ENCODE measurements at regions not wholly inside any gene's neighbourhood (a gene's known extent, or its start where the extent isn't known, plus 50 kb on each side); places are given as distances from the start of the nearest gene placed in this dataset.

GRCh38 chr16:13569986-13570385, 350.0 kb upstream of the ERCC4 start:
- ChIA-PET CTCF (interaction anchor here (0.6 kb wide), 1 partner anchor 9 kb away, joined by 3 read pairs; no protein-coding TSS in a partner anchor), POLR2A (ENCODE audit: low non-redundant PET) (no interaction called here)
- no peak for DNase-seq (ENCODE audit: low spot score)
- H3K27ac ChIP-seq, result no peak overlapping the region
- TF ChIP-seq, protein P1, sequence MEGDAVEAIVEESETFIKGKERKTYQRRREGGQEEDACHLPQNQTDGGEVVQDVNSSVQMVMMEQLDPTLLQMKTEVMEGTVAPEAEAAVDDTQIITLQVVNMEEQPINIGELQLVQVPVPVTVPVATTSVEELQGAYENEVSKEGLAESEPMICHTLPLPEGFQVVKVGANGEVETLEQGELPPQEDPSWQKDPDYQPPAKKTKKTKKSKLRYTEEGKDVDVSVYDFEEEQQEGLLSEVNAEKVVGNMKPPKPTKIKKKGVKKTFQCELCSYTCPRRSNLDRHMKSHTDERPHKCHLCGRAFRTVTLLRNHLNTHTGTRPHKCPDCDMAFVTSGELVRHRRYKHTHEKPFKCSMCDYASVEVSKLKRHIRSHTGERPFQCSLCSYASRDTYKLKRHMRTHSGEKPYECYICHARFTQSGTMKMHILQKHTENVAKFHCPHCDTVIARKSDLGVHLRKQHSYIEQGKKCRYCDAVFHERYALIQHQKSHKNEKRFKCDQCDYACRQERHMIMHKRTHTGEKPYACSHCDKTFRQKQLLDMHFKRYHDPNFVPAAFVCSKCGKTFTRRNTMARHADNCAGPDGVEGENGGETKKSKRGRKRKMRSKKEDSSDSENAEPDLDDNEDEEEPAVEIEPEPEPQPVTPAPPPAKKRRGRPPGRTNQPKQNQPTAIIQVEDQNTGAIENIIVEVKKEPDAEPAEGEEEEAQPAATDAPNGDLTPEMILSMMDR (conservative IDR thresholded peaks at IDR 0.05; ENCODE audit: low read depth), result no peak

DNA sequence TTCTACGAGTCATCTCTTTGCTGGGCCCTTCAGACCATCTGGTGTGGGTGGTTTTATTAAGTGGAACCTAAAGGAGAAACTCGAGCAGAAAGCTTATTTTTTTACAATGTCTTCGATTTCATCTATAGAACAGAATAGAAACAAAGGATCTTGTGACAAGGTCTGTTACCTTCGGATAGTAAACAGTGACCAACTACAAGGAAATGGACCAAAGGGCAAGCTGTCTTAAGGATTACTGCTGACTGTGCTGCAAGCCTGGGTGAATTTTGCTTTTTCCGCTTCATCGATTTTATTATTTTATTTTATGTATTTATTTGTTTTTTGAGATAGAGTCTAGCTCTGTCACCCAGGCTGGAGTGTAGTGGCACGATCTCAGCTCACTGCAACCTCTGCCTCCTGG, 348.9 kb upstream of the ERCC4 start:
- H3K27ac ChIP-seq, result no peak overlapping the region
- ChIA-PET CTCF (no interaction called here), POLR2A (ENCODE audit: low non-redundant PET) (no interaction called here)
- no peak for DNase-seq (ENCODE audit: low spot score)
- TF ChIP-seq, protein P1 (conservative IDR thresholded peaks at IDR 0.05; ENCODE audit: low read depth), result no peak

GRCh38 chr16:13573903-13574302, 346.1 kb upstream of the ERCC4 start:
- H3K27ac ChIP-seq, result no peak overlapping the region
- TF ChIP-seq, protein P1 (conservative IDR thresholded peaks at IDR 0.05; ENCODE audit: low read depth), result no peak
- ChIA-PET CTCF (no interaction called here), POLR2A (ENCODE audit: low non-redundant PET) (no interaction called here)
- no peak for DNase-seq (ENCODE audit: low spot score)

DNA sequence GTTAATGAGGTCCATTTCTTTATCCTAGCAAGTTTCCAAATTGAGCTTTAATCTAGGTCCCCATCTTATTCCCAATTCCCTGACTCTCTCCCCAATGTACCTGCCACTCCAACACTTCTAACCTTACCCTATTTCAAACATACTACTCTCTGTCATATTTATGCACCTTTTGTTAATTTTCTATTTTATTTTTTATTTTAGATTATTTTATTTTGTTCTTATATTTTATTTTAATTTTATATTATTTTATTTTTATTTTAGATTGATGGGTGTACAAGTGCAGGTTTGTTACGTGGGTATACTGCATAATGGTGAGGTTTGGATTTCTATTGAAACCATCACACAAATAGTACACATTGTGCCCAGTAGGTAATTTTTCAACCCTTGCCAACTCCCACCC, 333.9 kb upstream of the ERCC4 start:
- TF ChIP-seq, protein P1 (conservative IDR thresholded peaks at IDR 0.05; ENCODE audit: low read depth), result no peak
- no peak for DNase-seq (ENCODE audit: low spot score)
- no peak overlapping the region for H3K27ac ChIP-seq
- ChIA-PET POLR2A (ENCODE audit: low non-redundant PET) (no interaction called here), CTCF (no interaction called here)

DNA sequence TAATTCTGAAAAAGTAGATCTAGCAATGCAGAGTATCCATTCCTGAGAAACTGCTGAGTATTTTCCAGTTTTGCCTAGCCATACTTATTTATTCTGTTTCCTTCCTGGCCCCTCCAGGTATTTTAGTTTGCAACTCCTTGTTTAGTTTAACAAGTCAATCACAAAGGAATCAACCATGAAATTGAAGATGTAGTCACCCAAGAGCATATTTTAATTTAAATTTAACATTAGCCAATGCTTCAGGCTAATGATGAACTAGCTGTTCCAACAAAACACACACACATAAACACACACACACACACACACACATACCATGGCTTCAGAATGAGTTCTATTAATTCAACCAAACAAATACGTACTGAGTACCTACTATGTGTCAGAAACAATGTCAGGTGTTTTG, 332.8 kb upstream of the ERCC4 start:
- no peak overlapping the region for H3K27ac ChIP-seq
- CTCF ChIA-PET, result no interaction called here
- no peak for DNase-seq (ENCODE audit: low spot score)
- POLR2A ChIA-PET (ENCODE audit: low non-redundant PET), result no interaction called here
- TF ChIP-seq, protein P1 (conservative IDR thresholded peaks at IDR 0.05; ENCODE audit: low read depth), result no peak

- CTCF ChIA-PET, result interaction anchor here (0.5 kb wide), 1 partner anchor 510 kb away, joined by 3 read pairs; no protein-coding TSS in a partner anchor
- DNase-seq (ENCODE audit: low spot score), result no peak
These were observed 325.1 kb upstream of the ERCC4 start for GRCh38 chr16:13594823-13595222.

More at GRCh38 chr16:13594823-13595222, 325.1 kb upstream of the ERCC4 start:
- TF ChIP-seq, protein P1 (conservative IDR thresholded peaks at IDR 0.05; ENCODE audit: low read depth), result no peak
- POLR2A ChIA-PET (ENCODE audit: low non-redundant PET), result no interaction called here
- H3K27ac ChIP-seq, result no peak overlapping the region
